ENCODE measurements at regions not wholly inside any gene's neighbourhood (a gene's known extent, or its start where the extent isn't known, plus 50 kb on each side); places are given as distances from the start of the nearest gene placed in this dataset.

DNA sequence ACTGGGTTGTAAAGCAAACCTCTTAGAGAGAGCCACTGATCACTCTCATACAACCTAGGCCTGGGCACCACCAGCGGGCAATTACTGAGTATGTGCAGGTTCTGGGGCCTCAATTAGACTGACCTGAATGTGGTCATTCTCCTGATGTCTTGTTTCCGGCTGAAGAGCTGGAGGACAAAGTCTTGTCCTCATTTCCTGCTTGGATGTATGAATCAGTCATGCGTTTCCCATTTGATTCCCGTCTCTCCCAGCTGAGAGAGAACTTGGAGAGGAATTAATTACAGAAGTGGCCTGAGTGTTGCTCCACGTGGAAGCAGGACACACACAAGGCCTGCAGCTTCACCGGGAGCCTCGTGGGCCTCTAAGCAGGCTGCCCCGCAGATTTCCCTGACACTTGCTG lies 799.3 kb upstream of the ARGLU1 start:
- no peaks in the 10 kb centered on the region for H3K9me3 ChIP-seq
- no peaks in the 10 kb centered on the region for H3K36me3 ChIP-seq
- H3K4me1 ChIP-seq: no peaks in the 10 kb centered on the region
- TF ChIP-seq POLR2AphosphoS5 (IDR thresholded peaks at IDR 0.05) (no peak), EP300 (IDR thresholded peaks at IDR 0.05) (no peak), POLR2A (IDR thresholded peaks at IDR 0.05) (no peak)
- TF ChIP-seq, protein P1, sequence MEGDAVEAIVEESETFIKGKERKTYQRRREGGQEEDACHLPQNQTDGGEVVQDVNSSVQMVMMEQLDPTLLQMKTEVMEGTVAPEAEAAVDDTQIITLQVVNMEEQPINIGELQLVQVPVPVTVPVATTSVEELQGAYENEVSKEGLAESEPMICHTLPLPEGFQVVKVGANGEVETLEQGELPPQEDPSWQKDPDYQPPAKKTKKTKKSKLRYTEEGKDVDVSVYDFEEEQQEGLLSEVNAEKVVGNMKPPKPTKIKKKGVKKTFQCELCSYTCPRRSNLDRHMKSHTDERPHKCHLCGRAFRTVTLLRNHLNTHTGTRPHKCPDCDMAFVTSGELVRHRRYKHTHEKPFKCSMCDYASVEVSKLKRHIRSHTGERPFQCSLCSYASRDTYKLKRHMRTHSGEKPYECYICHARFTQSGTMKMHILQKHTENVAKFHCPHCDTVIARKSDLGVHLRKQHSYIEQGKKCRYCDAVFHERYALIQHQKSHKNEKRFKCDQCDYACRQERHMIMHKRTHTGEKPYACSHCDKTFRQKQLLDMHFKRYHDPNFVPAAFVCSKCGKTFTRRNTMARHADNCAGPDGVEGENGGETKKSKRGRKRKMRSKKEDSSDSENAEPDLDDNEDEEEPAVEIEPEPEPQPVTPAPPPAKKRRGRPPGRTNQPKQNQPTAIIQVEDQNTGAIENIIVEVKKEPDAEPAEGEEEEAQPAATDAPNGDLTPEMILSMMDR (IDR thresholded peaks at IDR 0.05): no peak
- DNase-seq (ENCODE audit: low spot score in 2 of 2): no peak
- H3K27me3 ChIP-seq: no peaks in the 10 kb centered on the region
- WGBS: 64% methylated on average over 7 of the region's 8 CpGs
- no peak overlapping the region for H3K27ac ChIP-seq
- H3K4me3 ChIP-seq: no peak overlapping the region

DNA sequence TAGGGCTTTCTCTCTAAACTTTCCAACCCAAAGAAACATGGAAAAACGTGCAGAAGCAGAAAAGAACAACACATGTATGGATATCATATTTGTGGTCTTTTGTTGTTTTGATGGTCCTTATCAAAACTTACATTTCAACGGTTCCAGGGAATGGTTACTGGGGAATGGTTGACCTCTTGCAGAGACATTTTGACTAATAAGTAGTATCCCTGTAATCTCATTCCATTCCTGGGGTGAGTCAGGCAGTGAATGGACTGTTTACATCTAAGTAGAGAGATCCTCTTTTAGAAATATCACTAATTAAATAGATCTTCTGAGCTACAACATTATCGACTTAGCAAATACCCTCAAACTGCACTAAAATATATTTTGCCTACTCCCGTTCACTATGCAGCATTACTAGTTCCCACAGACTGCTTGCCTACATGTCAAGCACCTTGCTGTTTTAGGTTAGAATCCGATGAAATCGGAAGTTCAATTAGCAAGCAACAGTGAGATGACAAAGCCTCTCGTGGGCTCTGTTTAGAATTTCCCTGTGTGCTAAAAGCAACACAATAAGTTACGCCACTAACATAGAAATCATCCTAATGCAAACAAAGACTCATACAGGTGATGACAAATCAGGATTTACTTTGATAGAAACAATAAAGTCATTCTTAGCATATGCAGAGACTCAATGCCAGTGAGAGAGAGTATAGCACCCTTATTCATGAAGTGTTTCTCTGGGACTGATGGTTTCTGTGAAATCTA lies 797.7 kb upstream of the ARGLU1 start:
- Histone ChIP-seq H3K9me3 (no peaks in the 10 kb centered on the region), H3K4me1 (no peaks in the 10 kb centered on the region), H3K4me3 (no peak overlapping the region), H3K27ac (no peak overlapping the region), H3K27me3 (no peaks in the 10 kb centered on the region), H3K36me3 (no peaks in the 10 kb centered on the region)
- no peak for DNase-seq (ENCODE audit: low spot score in 2 of 2)
- 70% methylated on average over 8 of the region's 8 CpGs for WGBS
- TF ChIP-seq EP300 (IDR thresholded peaks at IDR 0.05) (no peak), POLR2A (IDR thresholded peaks at IDR 0.05) (no peak), POLR2AphosphoS5 (IDR thresholded peaks at IDR 0.05) (no peak)
- TF ChIP-seq, protein P1 (IDR thresholded peaks at IDR 0.05): no peak

- TF ChIP-seq, protein P1 (IDR thresholded peaks at IDR 0.05): no peak
- TF ChIP-seq EP300 (IDR thresholded peaks at IDR 0.05) (no peak), POLR2A (IDR thresholded peaks at IDR 0.05) (no peak), POLR2AphosphoS5 (IDR thresholded peaks at IDR 0.05) (no peak)
- Histone ChIP-seq H3K27ac (no peak overlapping the region), H3K4me3 (no peak overlapping the region), H3K36me3 (no peaks in the 10 kb centered on the region), H3K9me3 (no peaks in the 10 kb centered on the region), H3K4me1 (no peaks in the 10 kb centered on the region), H3K27me3 (no peaks in the 10 kb centered on the region)
- WGBS: 60% methylated on average over 1 of the region's 1 CpG
- no peak for DNase-seq (ENCODE audit: low spot score in 2 of 2)
Observed at GRCh38 chr13:107364658-107365057, 796.7 kb upstream of the ARGLU1 start.

DNA sequence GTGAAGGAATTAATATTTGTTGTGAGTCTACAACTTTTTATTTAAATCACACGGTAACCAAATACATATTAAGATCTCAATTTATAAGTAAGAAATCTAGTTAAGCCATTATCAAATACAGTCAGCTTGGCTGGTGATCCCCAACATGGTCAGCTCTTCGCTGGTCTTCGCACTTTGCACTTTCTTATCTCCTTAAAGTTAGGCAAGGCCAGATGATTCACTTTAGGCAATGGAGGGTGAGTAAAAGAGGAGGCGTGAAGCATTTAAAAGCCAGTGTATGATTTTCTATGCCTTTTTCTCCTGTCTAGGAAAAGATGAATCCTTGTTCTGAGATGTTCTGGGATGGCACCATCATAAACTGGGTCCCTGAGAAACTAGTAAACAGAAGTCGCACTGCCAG lies 793.7 kb upstream of the ARGLU1 start:
- Histone ChIP-seq H3K9me3 (no peaks in the 10 kb centered on the region), H3K4me3 (no peak overlapping the region), H3K4me1 (no peaks in the 10 kb centered on the region), H3K27ac (no peak overlapping the region), H3K36me3 (no peaks in the 10 kb centered on the region), H3K27me3 (no peaks in the 10 kb centered on the region)
- WGBS: 86% methylated on average over 5 of the region's 5 CpGs
- no peak for TF ChIP-seq POLR2A (IDR thresholded peaks at IDR 0.05)
- DNase-seq (ENCODE audit: low spot score in 2 of 2): no peak

DNA sequence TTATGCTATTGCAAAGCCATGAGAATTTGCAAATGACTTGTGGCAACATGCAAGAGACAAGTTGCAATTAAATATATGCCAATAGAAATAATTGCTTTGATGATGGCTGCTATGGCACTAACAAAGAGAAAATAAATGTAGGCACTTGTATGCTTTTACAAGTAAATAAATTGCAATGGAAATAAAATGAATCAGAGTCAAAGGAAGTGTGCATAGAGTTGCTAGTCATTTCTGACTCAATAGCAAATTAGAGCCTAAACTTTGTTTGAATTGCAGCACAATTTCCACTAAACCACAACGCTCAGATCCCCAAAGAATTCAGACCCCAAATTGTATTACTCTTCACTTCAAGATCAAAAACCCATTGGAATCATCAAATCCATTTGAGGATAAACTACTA lies 792.1 kb upstream of the ARGLU1 start:
- TF ChIP-seq POLR2AphosphoS5 (IDR thresholded peaks at IDR 0.05): no peak
- no peak for TF ChIP-seq EP300 (IDR thresholded peaks at IDR 0.05)
- no peak for TF ChIP-seq POLR2A (IDR thresholded peaks at IDR 0.05)
- TF ChIP-seq, protein P1 (IDR thresholded peaks at IDR 0.05): no peak
- WGBS: 89% methylated on average over 1 of the region's 1 CpG
- no peak overlapping the region for H3K4me3 ChIP-seq
- no peaks in the 10 kb centered on the region for H3K36me3 ChIP-seq
- no peak for DNase-seq (ENCODE audit: low spot score in 2 of 2)
- H3K27me3 ChIP-seq: no peaks in the 10 kb centered on the region
- no peaks in the 10 kb centered on the region for H3K4me1 ChIP-seq
- H3K27ac ChIP-seq: no peak overlapping the region
- H3K9me3 ChIP-seq: no peaks in the 10 kb centered on the region

DNA sequence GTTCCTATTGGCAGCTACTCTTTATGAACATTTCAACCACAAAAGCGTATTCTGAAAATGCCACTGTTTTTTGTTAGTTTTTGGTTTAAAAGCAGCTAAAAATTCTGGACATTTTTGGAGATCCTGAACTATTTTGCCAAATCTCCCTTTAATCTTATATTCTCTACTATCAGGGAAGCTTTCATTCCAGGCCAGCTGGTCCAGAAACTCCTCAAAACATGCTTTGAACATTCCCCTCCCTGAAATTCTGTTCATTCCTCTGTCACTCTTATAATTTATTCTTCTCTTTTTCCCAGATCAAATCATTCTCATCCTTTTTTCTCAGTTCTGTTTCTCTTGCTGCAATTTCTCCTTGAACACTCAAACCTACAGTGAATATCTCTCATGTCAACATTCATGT lies 790.9 kb upstream of the ARGLU1 start:
- DNase-seq (ENCODE audit: low spot score in 2 of 2): no peak
- no peaks in the 10 kb centered on the region for H3K9me3 ChIP-seq
- H3K36me3 ChIP-seq: no peaks in the 10 kb centered on the region
- H3K27ac ChIP-seq: no peak overlapping the region
- TF ChIP-seq POLR2AphosphoS5 (IDR thresholded peaks at IDR 0.05) (no peak), EP300 (IDR thresholded peaks at IDR 0.05) (no peak), POLR2A (IDR thresholded peaks at IDR 0.05) (no peak)
- TF ChIP-seq, protein P1 (IDR thresholded peaks at IDR 0.05): no peak
- H3K27me3 ChIP-seq: no peaks in the 10 kb centered on the region
- WGBS: 57% methylated on average over 1 of the region's 1 CpG
- no peaks in the 10 kb centered on the region for H3K4me1 ChIP-seq
- H3K4me3 ChIP-seq: no peak overlapping the region
